ENCODE measurements at regions not wholly inside any gene's neighbourhood (a gene's known extent, or its start where the extent isn't known, plus 50 kb on each side); places are given as distances from the start of the nearest gene placed in this dataset.
A peak's percentile ranks its signal among the peaks of the same experiment; 100 is the strongest.

- no peak for DNase-seq
Observed at GRCh38 chr7:97470726-97471125, 261.2 kb upstream of the TAC1 start.

GRCh38 chr7:97471491-97471890 is 260.4 kb upstream of the TAC1 start:
- no peak for DNase-seq

DNA sequence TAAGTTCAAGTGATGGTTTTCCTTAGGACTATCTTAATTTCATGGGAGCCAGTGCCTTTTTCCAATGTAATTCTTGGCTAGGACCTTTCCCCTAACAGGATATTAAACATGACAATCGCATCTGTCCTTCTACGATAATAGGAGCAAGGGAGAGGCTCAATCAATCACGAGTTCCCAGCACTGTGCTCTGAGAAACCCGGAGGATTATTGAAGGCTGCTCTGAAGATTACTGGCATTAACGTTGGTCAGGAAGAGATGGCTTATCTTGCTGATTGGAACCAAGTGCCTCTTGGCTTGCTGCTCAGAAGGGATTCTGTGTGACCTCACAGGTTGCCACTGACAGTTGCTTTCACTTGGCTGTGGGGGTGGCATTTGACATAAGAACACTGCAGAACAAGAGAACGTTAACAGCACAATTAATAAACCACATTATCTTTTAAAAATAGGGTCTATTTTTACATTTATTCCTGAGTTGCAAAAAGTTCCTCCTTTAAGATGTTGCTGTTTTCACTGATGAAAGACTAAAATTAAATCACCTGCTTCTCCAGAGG is 252.1 kb upstream of the TAC1 start:
- no peak for DNase-seq

DNA sequence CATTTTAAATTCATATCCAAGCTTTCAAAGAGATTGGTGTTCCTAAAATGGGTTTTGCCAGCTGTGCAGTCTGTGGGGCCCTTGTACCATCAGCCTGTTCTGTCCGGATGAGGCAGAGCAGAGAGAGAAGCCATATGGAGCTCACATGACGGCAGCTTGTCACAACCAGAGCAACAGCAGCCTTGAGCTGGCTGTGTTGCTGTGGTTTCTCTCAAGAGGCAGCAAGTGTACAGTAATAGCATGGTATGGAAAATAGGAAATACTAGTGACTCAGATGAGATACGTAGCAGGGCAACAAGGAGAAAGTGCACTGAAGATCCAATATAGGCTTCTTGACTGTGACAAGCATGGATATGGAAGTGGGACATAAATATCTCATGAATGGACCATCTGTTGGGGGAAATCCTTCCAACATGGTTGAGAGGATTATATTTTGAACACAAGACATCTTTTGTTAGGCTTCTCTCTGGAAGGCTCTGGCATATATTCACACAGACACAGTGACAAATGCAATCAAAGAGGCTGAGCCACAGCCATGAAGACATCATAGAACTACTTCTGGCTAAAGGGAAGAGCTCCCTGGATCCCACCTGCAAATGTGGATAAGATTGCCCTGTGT is 251.0 kb upstream of the TAC1 start:
- no peak for DNase-seq

- DNase-seq = no peak
Observed at GRCh38 chr7:97495487-97495886, 236.4 kb upstream of the TAC1 start.

DNA sequence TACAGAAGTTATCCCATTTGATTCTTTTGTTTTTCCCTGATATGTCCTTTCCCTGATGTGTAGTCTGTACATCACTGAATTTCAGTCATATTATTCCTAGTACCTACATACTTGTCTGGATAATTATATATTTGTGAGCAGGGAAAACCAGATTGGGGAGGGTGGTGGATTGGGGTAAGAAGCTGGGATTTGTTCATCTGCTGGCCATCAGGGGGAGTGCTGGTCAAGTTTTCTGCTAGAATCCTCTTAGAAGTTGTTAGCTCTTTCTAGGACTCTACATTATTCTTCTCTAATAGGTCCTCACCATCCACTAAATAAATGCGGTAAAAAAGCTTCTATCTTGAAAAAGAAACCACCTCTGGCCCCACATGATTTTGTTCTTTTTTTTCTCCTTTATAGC is 232.7 kb upstream of the TAC1 start:
- DNase-seq = peak; percentile 7

DNA sequence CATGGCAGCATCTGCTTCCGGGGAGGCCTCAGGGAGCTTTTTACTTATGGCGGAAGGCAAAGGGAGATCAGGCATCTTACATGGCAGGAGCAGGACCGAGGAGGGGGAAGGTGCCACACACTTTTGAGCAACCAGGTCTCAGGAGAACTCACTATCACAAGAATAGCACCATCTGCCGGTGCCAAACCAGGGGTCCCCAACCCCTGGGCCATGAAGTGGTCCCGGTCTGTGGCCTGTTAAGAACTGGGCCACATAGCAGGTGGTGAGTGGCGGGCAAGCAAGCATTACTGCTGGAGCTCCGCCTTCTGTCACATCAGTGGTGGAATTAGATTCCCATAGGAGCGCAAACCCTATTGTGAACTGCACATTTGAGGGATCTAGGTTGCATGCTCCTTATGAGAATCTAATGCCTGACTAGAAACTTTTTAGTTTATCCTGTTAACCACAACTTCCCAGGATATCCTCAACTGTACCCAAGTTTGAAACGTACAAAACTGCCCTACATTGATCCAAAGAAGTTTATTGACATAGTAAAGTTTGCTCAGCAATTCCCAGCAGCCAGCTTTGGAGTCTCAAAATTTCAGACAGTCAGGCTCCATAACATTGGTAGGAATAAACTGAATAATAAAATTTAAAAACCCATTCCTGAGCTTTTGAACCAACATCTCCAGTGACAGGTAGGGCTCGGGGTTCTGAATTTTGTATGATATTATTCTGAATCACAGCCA is 228.4 kb upstream of the TAC1 start:
- no peak for DNase-seq

- no peak for DNase-seq
Observed at GRCh38 chr7:97506728-97507127, 225.2 kb upstream of the TAC1 start.

GRCh38 chr7:97512441-97513207 is 219.3 kb upstream of the TAC1 start:
- DNase-seq = no peak

DNA sequence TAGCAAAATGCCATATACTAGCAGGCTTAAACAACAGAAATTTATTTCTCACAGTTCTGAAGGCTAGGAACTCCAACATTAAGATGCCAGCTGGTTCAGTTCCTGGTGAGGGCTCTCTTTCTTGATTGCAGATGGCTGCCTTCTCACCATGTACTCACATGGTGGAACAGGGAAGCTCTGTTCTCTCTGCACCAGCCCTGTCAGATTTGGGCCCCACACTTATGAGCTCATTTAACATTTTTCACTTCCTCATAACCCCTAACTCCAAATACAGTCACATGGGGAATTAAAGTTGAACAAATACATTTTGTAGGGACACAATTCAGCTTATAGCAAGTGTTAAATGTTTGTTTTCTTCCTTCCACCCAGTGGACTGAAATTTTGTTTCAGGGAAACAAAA is 218.6 kb upstream of the TAC1 start:
- no peak for DNase-seq

DNA sequence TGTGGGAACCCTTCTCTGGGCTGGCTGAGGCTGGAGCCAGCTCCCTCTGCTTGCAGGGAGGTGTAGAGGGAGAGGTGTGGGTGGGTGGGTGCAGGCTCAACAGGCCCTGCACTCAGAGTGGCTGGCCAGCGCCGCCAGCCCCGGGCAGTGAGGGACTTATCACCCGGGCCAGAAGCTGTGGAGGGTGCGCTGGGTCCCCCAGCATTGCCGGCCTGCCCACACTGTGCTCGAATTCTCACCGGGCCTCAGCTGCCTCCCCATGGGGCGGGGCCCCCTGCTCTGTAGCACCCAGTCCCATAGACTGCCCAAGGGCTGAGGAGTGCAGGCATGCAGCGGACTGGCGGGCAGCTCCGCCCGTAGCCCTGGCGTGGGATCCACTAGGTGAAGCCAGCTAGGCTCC is 190.7 kb upstream of the TAC1 start:
- no peak for DNase-seq

- no peak for DNase-seq
Observed at GRCh38 chr7:97555857-97556421, 175.9 kb upstream of the TAC1 start.

GRCh38 chr7:97565665-97566064 is 166.2 kb upstream of the TAC1 start:
- DNase-seq = no peak

DNA sequence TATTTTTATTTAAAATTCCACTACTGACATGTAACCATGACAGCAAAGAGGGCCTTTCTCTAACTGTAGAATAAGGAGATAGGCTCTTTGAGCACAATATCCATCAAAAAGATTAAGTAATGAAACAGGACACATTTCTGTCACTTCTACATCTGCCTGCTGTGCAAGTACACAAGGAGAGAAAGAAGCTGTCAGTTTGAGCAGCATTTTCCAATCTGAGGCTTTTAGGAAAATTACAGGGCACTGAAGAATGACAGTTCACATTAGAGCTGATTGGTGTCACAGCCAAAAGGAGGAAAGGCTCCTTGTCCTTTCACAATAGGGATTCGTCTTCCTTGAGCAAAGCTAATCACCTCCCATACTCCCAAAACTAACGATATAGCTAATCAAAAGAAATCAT is 158.8 kb upstream of the TAC1 start:
- DNase-seq = no peak

- DNase-seq = no peak
Observed at GRCh38 chr7:97576043-97576442, 155.8 kb upstream of the TAC1 start.

- DNase-seq = no peak
Observed at GRCh38 chr7:97578225-97578624, 153.7 kb upstream of the TAC1 start.

DNA sequence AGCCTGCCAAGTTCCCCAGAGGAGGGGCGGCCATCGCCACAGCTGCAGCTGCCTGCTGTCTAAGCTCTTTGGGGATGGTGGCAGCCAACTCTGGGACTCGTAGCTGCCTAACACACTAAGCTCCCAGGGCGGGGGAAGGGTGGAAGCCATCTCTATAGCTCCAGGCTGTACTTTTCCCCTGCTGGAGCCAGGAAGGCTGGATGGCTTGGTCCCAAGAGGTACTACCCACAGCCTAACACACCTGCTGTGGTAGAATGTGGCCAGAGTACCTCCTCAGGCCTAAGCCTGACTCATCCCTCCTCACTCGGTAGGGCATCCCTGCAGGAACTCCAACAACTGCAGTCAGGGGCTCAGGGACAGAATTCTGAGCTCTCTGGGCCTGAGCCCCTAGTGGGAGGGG is 151.7 kb upstream of the TAC1 start:
- DNase-seq = no peak

DNA sequence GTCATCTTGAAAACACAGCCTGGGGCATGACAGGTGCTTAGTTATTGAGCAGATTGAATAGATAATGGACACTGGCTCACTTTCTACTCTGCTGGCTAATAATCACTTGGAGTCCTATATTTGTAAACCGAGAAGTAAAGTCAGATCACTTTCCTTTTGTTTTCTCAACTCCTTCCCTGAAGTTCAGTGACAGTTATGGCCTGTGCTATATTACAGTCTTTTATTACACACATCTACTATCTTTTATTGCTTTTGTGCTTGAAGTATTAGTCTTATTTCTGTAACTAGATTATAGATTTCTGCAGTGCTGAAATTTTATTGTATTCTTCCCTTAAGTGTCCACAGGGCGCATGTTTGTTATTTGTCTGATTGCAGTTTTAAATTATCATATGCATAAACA is 136.4 kb upstream of the TAC1 start:
- DNase-seq = no peak

DNA sequence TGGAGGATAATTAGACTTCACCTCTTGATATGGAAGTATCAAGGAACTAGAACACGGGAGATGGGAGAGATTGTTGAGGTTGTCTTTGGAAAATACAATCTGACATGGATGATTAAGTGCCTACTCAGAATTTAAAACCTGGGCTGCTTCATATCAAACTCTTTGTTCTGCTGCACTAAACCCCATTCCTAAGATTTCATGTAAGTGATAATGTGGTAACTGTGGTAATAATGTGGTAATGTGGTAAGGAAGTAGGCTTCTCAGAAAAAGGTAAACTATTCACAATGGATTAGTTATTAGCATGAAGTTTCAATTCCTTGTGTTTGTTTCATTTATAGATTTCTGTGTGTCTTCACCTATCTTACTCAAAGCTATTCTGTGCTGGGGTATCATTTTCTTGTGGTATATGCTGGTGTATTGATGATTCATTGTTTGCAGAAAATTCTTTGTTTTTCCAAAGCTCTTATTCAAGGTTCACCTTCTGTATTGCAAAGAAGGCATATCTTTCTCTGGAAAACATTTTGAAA is 129.9 kb upstream of the TAC1 start:
- DNase-seq = no peak

DNA sequence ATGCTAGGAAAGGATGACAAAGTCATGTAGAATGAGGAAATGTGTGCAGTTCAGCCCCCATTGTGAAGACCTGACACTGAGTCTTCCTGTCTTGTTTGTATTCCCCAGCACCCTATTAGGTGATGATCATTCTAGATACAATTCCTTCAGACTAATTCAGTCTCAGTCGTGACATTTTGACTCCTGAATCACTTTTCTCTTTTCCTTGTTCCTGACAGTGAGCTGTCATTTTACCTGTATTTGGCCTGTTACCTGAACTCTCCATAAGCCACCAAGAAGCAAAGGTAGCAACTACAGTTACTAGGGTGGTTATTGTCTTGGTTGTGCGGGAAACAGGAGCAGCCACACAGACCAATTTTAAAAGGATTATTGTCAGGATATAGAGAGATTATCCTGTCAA is 111.4 kb upstream of the TAC1 start:
- DNase-seq = no peak

- no peak for DNase-seq
Observed at GRCh38 chr7:97623333-97623732, 108.6 kb upstream of the TAC1 start.

- no peak for DNase-seq
Observed at GRCh38 chr7:97630116-97630515, 101.8 kb upstream of the TAC1 start.

DNA sequence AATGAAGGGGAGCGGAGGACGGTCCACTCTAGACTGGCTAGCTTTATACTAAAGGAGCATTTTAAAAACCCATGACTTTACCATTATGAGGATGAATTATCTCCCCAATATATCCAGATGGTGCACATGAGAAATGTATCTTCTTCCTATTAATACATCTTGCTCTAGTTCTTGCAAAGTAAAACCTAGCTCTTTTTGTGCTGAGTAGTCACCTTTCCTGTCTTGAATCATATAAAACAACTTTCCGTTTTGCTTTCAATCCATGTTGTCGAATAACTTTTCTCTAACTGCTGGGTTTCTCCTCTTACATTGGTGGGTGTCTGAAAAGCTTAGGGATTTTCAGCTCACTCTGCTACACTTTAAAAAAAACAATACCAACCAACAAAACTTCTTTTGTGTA is 96.3 kb upstream of the TAC1 start:
- no peak for DNase-seq

All from 8988T (cell line).